CD1c-positive myeloid dendritic cell (primary cell): ENCODE measurements at regions not wholly inside any gene's neighbourhood (a gene's known extent, or its start where the extent isn't known, plus 50 kb on each side); places are given as distances from the start of the nearest gene placed in this dataset.
"Not testable (repeated sequence)": the region's sequence is repeated elsewhere in the genome, so short reads cannot be mapped to it uniquely, and the experiment has no call there.

ENCODE experiments used
- DNase-seq: peaks from one replicate; pipeline ENCODE4 v3.0.0-alpha.2; 2016; ENCODE audit errors: extremely low spot score

GRCh38 chr21:10366210-10366609, 155.2 kb upstream of the TPTE start:
- not testable (repeated sequence) for DNase-seq

GRCh38 chr21:10367586-10367985, 153.8 kb upstream of the TPTE start:
- not testable (repeated sequence) for DNase-seq

- not testable (repeated sequence) for DNase-seq
Measured at GRCh38 chr21:10368323-10368798, 153.0 kb upstream of the TPTE start.

GRCh38 chr21:10369289-10369688, 152.1 kb upstream of the TPTE start:
- not testable (repeated sequence) for DNase-seq

GRCh38 chr21:10377758-10378157, 143.6 kb upstream of the TPTE start:
- not testable (repeated sequence) for DNase-seq

- not testable (repeated sequence) for DNase-seq
Measured at GRCh38 chr21:10379816-10380215, 141.6 kb upstream of the TPTE start.

GRCh38 chr21:10381687-10382060, 139.7 kb upstream of the TPTE start:
- not testable (repeated sequence) for DNase-seq

GRCh38 chr21:10382135-10382534, 139.2 kb upstream of the TPTE start:
- DNase-seq, result not testable (repeated sequence)

GRCh38 chr21:10382580-10382979, 138.8 kb upstream of the TPTE start:
- DNase-seq, result not testable (repeated sequence)

GRCh38 chr21:10383571-10383970, 137.8 kb upstream of the TPTE start:
- DNase-seq, result not testable (repeated sequence)

GRCh38 chr21:10384304-10384861, 137.0 kb upstream of the TPTE start:
- not testable (repeated sequence) for DNase-seq

GRCh38 chr21:10385202-10385601, 136.2 kb upstream of the TPTE start:
- DNase-seq, result not testable (repeated sequence)

- not testable (repeated sequence) for DNase-seq
Measured at GRCh38 chr21:10385898-10386527, 135.4 kb upstream of the TPTE start.

- not testable (repeated sequence) for DNase-seq
Measured at GRCh38 chr21:10387692-10388450, 133.5 kb upstream of the TPTE start.

GRCh38 chr21:10388625-10389024, 132.8 kb upstream of the TPTE start:
- not testable (repeated sequence) for DNase-seq

- not testable (repeated sequence) for DNase-seq
Measured at GRCh38 chr21:10392301-10392700, 129.1 kb upstream of the TPTE start.

- not testable (repeated sequence) for DNase-seq
Measured at GRCh38 chr21:10395963-10396362, 125.4 kb upstream of the TPTE start.

- not testable (repeated sequence) for DNase-seq
Measured at GRCh38 chr21:10397495-10397915, 123.9 kb upstream of the TPTE start.

GRCh38 chr21:10398692-10399489, 122.5 kb upstream of the TPTE start:
- not testable (repeated sequence) for DNase-seq

- not testable (repeated sequence) for DNase-seq
Measured at GRCh38 chr21:10400622-10401361, 120.6 kb upstream of the TPTE start.

- not testable (repeated sequence) for DNase-seq
Measured at GRCh38 chr21:10402461-10402860, 118.9 kb upstream of the TPTE start.
